ENCODE measurements at regions not wholly inside any gene's neighbourhood (a gene's known extent, or its start where the extent isn't known, plus 50 kb on each side); places are given as distances from the start of the nearest gene placed in this dataset.

DNA sequence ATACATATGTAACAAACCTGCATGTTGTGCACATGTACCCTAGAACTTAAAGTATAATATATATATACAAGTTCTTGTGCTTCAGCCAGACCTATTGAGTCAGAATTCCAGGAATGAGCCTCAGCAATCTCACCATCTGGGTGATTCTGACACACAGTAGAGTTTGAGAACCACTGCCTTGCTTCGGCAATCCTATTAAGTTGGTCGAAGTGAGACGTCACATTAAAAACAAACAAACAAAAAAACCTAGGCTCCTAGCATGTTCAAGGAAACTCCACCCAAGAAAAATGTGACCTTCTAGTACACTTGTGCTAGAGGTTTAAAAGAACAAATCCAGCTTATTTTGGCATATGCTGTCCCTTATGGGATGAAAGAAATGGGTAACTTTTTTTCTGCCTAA lies 115.8 kb downstream of the SINHCAF start:
- no peak for TF ChIP-seq POLR2A (IDR thresholded peaks at IDR 0.05)
- TF ChIP-seq, protein P1, sequence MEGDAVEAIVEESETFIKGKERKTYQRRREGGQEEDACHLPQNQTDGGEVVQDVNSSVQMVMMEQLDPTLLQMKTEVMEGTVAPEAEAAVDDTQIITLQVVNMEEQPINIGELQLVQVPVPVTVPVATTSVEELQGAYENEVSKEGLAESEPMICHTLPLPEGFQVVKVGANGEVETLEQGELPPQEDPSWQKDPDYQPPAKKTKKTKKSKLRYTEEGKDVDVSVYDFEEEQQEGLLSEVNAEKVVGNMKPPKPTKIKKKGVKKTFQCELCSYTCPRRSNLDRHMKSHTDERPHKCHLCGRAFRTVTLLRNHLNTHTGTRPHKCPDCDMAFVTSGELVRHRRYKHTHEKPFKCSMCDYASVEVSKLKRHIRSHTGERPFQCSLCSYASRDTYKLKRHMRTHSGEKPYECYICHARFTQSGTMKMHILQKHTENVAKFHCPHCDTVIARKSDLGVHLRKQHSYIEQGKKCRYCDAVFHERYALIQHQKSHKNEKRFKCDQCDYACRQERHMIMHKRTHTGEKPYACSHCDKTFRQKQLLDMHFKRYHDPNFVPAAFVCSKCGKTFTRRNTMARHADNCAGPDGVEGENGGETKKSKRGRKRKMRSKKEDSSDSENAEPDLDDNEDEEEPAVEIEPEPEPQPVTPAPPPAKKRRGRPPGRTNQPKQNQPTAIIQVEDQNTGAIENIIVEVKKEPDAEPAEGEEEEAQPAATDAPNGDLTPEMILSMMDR (IDR thresholded peaks at IDR 0.05): no peak
- no peak for TF ChIP-seq EP300 (IDR thresholded peaks at IDR 0.05)
- no peak for TF ChIP-seq POLR2AphosphoS5 (IDR thresholded peaks at IDR 0.05)
- Histone ChIP-seq H3K4me3 (no peak overlapping the region), H3K4me1 (peaks cover 0 to 14% (median 0%) of the 10 kb centered on the region in 4 donors), H3K27ac (no peak overlapping the region), H3K27me3 (no peaks in the 10 kb centered on the region), H3K9me3 (no peaks in the 10 kb centered on the region), H3K36me3 (no peaks in the 10 kb centered on the region)
- 86 to 94% (median 91%) methylated on average over 3 of the region's 3 CpGs for whole genome bisulfite sequencing, 5 donors
- intact Hi-C loops (cut with DNase I; ENCODE audit: low total_unique reads): no loop called here
- no peak for DNase-seq

DNA sequence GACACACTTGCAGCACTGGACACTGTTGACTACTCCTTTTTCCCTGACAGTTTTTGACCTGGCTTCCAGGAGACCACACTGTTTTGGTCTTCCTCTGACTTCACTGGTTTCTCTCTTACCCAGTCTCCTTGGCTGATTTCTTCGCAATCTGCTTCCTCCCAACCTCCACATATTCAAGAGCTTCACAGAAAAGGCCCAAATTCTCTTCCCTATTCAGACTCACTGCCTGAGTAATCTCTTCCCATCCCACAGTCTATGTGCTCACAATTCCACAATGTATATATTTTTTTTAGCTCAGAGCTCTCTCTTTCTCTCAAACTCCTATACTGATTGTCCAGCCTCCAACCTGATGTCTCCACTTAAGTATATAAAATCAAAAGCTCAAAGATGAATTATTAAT lies 115.4 kb downstream of the SINHCAF start:
- intact Hi-C loops (cut with DNase I; ENCODE audit: low total_unique reads): no loop called here

DNA sequence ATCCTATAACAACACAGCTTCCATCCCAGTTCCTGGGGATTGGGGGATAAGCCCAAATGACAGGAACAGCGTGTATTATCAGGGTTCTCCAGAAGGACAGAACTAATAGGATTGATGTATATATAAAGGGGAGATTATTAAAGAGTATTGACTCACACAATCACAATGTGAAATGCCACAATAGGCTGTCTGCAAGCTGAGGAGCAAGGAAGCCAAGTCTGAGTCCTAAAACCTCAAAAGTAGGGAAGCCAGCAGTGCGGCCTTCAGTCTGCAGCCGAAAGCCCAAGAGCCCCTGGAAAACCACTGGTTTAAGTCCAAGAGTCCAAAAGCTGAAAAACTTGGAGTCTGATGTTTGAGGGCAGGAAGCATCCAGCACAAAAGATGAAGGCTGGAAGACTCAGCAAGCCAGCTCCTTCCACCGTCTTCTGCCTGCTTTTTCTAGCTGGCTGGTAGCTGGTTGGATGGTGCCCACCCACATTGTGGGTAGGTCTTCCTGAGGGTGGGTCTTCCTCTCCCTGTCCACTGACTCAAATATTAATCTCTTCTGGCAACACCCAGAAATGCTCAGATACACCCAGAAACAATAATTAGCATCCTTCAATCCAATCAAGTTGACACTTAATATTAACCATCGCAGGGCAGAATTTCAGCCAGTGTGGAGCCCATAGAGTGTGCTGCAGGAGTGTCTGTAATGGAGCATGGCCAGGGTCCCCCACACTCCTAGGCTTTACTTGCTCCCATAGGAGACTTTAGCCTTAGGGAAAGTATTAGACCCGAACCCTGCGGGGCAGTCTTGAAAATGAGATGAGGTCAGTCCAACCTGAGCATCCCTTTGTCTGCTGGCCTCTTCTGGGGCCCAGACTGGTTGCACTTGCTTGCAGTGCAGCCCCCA lies 111.1 kb downstream of the SINHCAF start:
- intact Hi-C loops (cut with DNase I; ENCODE audit: low total_unique reads): no loop called here

More for the DNA sequence above, 115.4 kb downstream of the SINHCAF start:
- H3K27me3 ChIP-seq: peaks cover 0 to 3% (median 0%) of the 10 kb centered on the region in 3 donors
- peaks cover 0 to 10% (median 0%) of the 10 kb centered on the region in 4 donors for H3K4me1 ChIP-seq
- no peak for DNase-seq
- no peak overlapping the region for H3K27ac ChIP-seq
- WGBS, 5 donors: 94 to 100% (median 97%) methylated on average over 1 of the region's 1 CpG
- H3K36me3 ChIP-seq: no peaks in the 10 kb centered on the region
- H3K9me3 ChIP-seq: no peaks in the 10 kb centered on the region
- H3K4me3 ChIP-seq: no peak overlapping the region
- no peak for TF ChIP-seq POLR2AphosphoS5 (IDR thresholded peaks at IDR 0.05)
- no peak for TF ChIP-seq POLR2A (IDR thresholded peaks at IDR 0.05)
- TF ChIP-seq, protein P1 (IDR thresholded peaks at IDR 0.05): no peak
- no peak for TF ChIP-seq EP300 (IDR thresholded peaks at IDR 0.05)

DNA sequence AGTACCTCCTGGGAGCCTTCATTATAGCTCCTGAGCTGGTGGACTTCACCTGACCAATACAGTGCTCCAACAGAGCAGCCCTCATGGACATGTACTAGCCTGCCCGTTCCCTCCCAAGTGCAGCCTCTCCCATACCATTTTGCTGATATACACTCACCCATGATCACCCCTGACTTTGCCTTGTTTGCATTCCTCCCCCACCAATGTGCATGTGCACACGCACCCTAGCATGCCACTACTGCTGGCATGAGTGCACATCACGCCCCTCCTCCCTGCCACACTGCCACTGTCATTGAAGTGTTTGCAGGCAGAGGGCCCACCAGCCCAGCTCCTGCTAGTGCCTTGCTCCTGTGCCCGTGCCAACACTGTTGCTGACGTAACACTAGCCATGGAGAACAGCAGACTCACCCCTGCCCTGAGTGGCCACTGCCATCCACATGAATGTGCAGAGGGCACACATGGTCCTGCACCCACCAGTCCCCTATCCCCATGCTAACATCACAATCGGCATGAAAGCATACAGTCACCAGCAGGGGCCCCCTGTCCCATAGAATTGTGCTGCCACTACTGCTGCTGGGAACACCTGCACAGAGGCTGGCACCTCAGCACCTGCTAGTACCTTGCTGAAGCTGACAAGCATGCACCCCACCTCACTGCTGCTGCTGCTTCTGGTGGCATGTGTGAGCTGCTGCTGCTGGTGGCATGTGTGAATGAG lies 110.3 kb downstream of the SINHCAF start:
- Histone ChIP-seq H3K9me3 (no peaks in the 10 kb centered on the region), H3K27me3 (peaks cover 0 to 5% (median 0%) of the 10 kb centered on the region in 3 donors), H3K36me3 (no peaks in the 10 kb centered on the region), H3K27ac (no peak overlapping the region), H3K4me1 (no peaks in the 10 kb centered on the region), H3K4me3 (no peak overlapping the region)
- no peak for TF ChIP-seq POLR2AphosphoS5 (IDR thresholded peaks at IDR 0.05)
- TF ChIP-seq, protein P1 (IDR thresholded peaks at IDR 0.05): peak in 1 of 7 experiments; percentile 41
- intact Hi-C loops (cut with DNase I; ENCODE audit: low total_unique reads): no loop called here
- no peak for DNase-seq
- 27 to 54% (median 37%) methylated on average over 6 of the region's 6 CpGs for WGBS, 5 donors

More for the DNA sequence above, 111.1 kb downstream of the SINHCAF start:
- DNase-seq: no peak
- no peak overlapping the region for H3K27ac ChIP-seq
- H3K4me1 ChIP-seq: no peaks in the 10 kb centered on the region
- no peaks in the 10 kb centered on the region for H3K9me3 ChIP-seq
- H3K27me3 ChIP-seq: peaks cover 0 to 5% (median 0%) of the 10 kb centered on the region in 3 donors
- 84 to 88% (median 87%) methylated on average over 7 of the region's 7 CpGs for WGBS, 5 donors
- no peaks in the 10 kb centered on the region for H3K36me3 ChIP-seq
- H3K4me3 ChIP-seq: no peak overlapping the region
- TF ChIP-seq, protein P1 (IDR thresholded peaks at IDR 0.05): no peak
- TF ChIP-seq POLR2A (IDR thresholded peaks at IDR 0.05) (no peak), EP300 (IDR thresholded peaks at IDR 0.05) (no peak), POLR2AphosphoS5 (IDR thresholded peaks at IDR 0.05) (no peak)

Data from stomach (tissue), 8 donors.